ENCODE measurements at regions not wholly inside any gene's neighbourhood (a gene's known extent, or its start where the extent isn't known, plus 50 kb on each side); places are given as distances from the start of the nearest gene placed in this dataset.

GRCh38 chr9:134502809-134503211 lies 138.8 kb upstream of the COL5A1 start:
- no peak for DNase-seq

DNA sequence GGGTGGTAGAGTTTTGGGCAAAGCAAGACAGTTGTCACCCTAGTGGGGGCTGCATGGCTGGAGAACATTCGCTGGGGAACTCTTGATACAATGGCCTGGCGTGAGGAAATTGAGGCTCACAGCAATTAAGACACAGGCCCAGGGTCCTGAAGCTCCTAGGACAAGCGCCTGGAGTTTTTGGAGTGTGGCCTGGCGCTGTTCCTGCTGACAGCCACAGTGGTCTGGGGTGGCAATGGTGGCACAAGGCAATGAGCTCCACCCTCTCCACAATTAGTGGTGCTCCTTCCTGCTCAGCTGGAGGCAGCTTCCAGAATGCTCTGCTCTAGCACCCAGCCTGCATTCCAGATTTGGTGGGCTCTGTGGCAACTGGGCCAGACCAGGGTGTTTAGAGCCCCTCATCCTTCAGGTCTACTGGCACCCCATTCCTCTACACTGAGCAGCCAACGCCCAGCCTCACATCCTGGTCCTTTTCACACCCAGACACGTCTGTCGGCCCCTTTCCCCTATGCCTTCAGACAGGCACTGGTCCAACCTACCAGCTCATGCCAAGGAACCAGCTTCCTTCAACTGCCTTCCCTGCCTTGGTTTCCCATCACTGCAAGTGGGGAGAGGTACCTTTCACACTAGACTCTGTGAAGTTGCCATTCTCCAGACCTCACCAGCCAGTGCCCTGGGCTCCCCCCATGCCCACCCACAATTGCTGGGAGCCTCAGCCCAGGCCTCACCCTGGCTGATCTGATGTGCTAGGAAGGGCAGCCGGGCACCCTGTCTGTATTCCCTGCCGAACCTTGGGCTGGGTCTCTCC lies 138.1 kb upstream of the COL5A1 start:
- DNase-seq: no peak

DNA sequence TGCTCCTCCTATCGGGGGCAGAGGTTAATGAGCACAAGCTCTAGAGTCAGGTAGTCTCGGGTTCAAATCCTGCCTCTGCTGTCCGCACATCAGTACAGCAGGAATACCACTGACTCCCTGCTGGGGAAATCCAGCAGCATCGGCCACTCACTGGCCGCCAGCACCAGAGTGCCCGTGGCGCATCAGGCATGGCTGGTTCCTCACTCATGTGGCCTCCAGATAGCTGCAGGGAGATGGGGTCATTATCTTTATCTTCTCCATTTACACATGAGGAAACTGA lies 137.6 kb upstream of the COL5A1 start:
- no peak for DNase-seq

- no peak for DNase-seq
Observed at GRCh38 chr9:134505032-134505431, 136.6 kb upstream of the COL5A1 start.

DNA sequence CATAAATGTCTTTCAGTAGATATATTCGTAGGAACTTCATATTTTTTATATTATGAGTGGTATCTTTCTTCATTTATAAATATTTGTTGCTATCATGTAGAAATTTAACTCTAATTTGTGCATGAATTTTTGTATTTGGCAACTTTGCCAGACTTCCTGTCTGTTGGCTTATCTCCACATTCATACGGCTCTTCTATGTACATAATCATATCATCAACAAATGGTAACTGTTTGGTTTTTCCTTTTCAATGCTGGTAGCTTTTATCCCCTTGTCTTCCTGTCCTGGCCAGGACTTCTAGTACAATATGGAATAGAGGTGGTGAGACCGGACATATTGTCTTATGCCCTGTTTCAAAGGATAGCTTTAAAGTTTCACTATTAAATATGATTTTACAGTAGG lies 132.3 kb upstream of the COL5A1 start:
- DNase-seq: no peak

DNA sequence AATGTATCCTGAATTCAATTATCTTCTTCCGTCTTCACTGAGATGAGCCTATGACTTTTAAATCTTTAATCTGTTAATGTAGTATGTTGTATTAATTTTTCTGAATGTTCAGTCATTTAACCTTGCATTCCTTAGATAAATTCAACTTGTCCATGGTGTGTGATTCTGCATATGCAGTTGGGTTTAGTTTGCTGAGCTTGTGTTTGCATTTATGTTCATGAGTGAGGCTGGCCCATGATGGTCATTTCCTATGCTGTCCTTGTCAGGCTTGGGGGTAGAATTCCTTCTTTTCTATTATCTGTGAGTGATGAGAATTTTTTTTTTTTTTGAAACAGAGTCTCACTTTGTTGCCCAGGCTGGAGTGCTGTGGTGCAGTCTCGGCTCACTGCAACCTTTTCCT lies 131.8 kb upstream of the COL5A1 start:
- no peak for DNase-seq

GRCh38 chr9:134514503-134514902 lies 127.1 kb upstream of the COL5A1 start:
- DNase-seq: no peak

- no peak for DNase-seq
Observed at GRCh38 chr9:134515026-134515821, 126.4 kb upstream of the COL5A1 start.

DNA sequence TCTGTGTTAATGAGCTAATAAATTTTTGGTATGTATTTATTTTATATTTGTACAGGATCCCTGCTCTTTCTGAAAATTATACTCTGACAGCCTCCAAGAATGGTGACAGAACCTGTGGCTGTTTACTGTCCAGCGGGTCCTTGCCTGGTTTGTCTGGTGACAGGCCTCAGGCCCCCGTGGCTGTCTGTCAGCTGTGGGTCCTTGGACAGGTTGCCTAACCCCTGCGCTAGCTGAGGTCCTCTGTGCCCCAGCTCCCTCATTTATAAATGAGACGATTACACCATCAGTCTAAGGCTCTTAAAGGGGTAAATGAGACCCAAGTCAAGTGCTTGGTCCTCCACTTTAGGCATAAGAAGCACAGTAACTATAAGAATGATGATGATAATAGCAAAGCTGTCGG lies 125.1 kb upstream of the COL5A1 start:
- no peak for DNase-seq

DNA sequence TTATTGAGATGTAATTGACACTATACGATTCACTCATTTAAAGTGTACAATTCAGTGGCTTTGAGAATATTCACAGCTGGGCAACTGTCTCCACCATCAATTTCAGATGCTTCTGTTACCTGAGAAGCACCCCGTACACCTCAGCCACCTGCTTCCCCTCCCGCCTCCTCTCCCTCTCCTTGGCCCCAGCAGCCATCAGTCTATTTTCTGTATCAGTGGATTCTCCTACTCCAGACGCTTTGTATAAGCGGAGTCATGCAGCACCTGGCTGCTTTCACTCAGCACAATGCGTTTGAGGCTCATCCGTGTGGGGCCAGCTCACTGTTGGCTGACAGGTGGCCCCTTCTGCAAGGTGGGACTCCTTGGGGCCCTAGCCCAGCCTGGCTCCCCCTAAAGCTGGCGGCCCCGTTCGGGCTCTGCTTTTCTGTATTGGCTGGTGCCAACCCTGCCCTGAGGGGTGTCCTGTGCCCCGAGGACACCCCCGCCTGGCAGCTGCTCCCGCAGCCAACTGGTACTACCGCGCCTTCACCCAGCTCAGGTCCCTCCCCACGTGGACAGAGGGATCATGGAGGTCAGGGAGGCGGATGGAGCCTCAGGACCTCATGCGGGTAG lies 124.4 kb upstream of the COL5A1 start:
- DNase-seq: no peak

DNA sequence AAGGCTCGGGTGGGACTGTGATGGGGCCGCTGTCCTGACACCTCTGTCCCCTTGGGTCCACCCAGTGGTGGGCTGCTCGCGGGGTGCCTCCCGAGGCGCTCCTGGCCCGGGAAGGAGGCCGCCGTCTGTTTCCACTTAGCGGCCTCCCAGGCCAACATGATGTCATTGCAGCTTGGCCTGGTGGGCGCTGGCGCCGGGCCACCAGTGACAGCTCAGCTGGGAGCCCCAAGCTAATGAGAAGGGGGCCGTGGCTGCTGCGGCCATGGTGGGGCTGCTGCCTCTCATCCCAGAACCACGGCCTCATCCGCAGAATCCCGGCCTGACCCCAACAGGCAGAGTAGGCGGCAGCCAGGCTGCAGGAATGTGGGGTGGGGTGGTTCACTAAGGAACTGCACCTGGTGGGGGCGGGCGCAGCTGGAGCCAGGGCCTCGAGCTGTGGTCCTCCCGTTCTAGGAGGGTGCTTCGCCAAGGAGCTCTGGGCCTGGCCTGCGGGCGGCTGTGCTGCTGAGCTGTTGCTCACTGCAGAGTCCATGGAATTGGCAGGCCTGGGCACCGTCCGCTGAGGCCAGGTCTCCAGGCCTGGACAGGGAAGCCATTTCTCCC lies 123.5 kb upstream of the COL5A1 start:
- no peak for DNase-seq

- no peak for DNase-seq
Observed at GRCh38 chr9:134519375-134520070, 122.1 kb upstream of the COL5A1 start.

- no peak for DNase-seq
Observed at GRCh38 chr9:134521817-134522501, 119.6 kb upstream of the COL5A1 start.

- DNase-seq: no peak
Observed at GRCh38 chr9:134522502-134522848, 119.1 kb upstream of the COL5A1 start.

- no peak for DNase-seq
Observed at GRCh38 chr9:134522976-134523375, 118.6 kb upstream of the COL5A1 start.

DNA sequence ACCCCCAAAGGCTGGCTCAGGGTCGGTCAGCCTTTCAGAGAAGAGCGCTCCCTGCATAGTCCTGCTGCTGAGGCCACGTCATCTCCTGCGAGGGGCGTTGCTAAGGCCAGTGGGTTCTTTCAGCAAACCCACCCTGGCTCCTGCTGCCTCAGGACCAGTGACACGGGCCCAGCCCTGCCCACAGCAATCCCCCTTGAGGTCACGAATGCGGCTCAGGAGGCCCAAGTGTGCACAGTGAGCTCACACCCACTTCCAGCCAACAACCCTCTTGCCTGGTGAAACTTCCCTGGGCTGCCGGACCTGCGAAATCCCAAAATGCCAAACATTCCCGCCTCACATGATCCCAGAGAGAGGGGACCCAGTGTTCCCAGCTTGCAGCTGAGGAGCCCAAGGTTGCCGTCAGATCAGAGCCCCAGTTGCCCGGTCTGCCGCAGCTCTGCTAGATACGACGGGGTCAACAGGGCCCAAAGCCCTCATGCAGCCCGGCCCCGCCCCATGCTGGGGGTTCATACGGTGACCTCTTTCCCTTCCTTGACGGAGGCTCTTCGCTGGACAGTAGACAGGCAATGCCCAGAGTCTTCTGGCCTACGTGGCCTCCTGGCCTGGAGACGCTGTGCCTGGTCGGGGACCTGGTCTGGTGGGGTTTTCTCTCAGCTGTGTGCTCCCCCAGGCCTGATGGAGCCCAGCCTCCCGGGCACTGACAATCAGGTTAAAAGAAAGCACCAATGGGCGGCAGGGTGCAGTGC lies 116.4 kb upstream of the COL5A1 start:
- DNase-seq: no peak

GRCh38 chr9:134525841-134526583 lies 115.6 kb upstream of the COL5A1 start:
- DNase-seq: no peak

DNA sequence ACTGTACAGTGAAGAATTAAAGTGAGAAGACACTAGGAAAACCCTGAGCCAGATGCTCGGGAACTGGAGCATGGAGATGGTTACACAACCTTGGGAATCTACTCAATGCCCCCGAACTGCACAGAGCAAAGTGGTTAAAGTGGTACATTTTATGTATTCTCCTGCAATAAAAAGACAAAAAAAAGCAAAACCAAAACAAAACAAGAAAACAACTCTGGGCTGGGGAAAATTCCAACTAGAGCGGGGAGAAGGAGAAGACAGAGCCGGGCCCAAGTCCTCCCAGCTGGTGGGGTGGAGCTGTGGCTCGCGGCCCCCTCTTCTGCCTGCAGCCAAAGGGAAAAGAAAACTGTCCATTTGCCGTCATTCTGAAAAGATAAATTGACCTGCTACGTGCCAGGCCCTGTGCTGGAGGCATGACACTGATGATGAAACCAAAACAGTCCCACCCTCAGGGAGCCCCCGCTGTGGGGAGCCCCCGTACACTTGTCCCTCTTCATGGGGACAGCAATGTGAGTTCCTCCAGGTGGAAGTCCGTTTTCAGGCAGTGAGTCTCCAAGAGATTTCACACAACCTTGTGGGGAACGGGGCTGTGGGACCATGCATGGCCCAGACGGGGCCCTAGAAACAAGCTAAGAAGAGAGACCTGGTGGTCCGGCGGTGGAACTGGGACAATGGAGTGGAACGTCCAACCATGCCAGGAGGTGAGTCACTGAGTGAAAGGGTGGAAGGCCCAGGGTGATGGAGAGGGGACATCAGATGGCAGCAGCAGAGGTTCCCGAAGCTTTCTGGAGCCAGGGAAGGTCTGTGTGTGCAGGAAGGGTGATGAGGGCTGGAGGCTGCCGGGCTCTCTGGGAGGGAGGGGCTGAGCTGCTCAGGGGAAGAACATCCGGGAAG lies 114.8 kb upstream of the COL5A1 start:
- DNase-seq: no peak

- DNase-seq: no peak
Observed at GRCh38 chr9:134530724-134531123, 110.9 kb upstream of the COL5A1 start.

Measured in KG1 (cell line).